ENCODE measurements at regions not wholly inside any gene's neighbourhood (a gene's known extent, or its start where the extent isn't known, plus 50 kb on each side); places are given as distances from the start of the nearest gene placed in this dataset.

DNA sequence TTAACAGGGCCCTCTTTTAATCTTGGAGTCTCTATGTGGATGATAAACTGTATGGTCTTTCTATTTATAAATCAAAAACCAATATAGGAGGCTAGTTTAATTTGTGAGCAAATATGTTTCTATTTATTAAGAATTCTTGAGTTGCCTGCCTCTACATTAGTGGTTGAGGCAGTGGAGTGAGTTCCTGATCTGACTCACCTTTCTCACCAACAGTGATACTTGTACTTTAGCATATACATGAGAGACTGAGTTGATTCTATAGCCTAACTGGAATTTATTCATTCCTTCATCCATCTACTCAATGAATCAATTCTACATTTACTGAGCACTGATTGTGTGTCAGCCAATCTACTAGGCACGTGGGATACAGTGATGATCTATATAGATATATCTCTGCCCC lies 126.9 kb downstream of the TRMT11 start:
- no peaks in the 10 kb centered on the region for H3K27me3 Mint-ChIP-seq
- no peaks in the 10 kb centered on the region for H3K36me3 Mint-ChIP-seq (ENCODE audit: low read depth)
- POLR2A ChIA-PET = no interaction called here
- CTCF ChIA-PET = no interaction called here
- TF ChIP-seq, protein P1, sequence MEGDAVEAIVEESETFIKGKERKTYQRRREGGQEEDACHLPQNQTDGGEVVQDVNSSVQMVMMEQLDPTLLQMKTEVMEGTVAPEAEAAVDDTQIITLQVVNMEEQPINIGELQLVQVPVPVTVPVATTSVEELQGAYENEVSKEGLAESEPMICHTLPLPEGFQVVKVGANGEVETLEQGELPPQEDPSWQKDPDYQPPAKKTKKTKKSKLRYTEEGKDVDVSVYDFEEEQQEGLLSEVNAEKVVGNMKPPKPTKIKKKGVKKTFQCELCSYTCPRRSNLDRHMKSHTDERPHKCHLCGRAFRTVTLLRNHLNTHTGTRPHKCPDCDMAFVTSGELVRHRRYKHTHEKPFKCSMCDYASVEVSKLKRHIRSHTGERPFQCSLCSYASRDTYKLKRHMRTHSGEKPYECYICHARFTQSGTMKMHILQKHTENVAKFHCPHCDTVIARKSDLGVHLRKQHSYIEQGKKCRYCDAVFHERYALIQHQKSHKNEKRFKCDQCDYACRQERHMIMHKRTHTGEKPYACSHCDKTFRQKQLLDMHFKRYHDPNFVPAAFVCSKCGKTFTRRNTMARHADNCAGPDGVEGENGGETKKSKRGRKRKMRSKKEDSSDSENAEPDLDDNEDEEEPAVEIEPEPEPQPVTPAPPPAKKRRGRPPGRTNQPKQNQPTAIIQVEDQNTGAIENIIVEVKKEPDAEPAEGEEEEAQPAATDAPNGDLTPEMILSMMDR (IDR thresholded peaks at IDR 0.05) = no peak
- H3K9me3 Mint-ChIP-seq = no peaks in the 10 kb centered on the region
- no peaks in the 10 kb centered on the region for H3K4me1 Mint-ChIP-seq
- DNase-seq (no peak), ATAC-seq (ENCODE audit: low read depth) (no peak)
- no peak overlapping the region for H3K4me3 Mint-ChIP-seq
- intact Hi-C loops (cut with micrococcal nuclease) = no loop called here
- H3K27ac Mint-ChIP-seq = no peak overlapping the region

DNA sequence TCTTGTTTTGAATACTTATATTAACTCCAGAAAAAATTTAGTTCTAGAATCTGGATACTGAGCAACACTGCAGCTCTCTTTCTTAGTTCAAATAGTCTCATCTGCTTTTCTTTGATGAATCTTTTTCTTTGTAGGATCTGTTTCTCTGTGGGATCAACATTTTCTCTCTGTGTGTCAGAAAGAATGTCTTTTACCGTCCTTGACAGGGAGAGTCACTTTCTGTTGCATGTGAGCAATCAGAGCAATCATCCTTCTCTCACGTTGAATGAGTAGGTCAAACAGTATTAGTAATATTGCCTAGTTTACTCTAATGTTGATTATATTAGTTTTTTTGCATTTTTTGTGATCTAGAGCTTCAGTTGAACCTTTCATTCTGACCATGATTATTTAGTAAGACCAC lies 130.9 kb downstream of the TRMT11 start:
- TF ChIP-seq, protein P1 (IDR thresholded peaks at IDR 0.05) = no peak
- H3K27me3 Mint-ChIP-seq = no peaks in the 10 kb centered on the region
- no peaks in the 10 kb centered on the region for H3K36me3 Mint-ChIP-seq (ENCODE audit: low read depth)
- DNase-seq (no peak), ATAC-seq (ENCODE audit: low read depth) (no peak)
- intact Hi-C loops (cut with micrococcal nuclease) = no loop called here
- H3K4me1 Mint-ChIP-seq = no peaks in the 10 kb centered on the region
- H3K4me3 Mint-ChIP-seq = no peak overlapping the region
- H3K27ac Mint-ChIP-seq = no peak overlapping the region
- CTCF ChIA-PET = no interaction called here
- POLR2A ChIA-PET = no interaction called here
- H3K9me3 Mint-ChIP-seq = no peaks in the 10 kb centered on the region

DNA sequence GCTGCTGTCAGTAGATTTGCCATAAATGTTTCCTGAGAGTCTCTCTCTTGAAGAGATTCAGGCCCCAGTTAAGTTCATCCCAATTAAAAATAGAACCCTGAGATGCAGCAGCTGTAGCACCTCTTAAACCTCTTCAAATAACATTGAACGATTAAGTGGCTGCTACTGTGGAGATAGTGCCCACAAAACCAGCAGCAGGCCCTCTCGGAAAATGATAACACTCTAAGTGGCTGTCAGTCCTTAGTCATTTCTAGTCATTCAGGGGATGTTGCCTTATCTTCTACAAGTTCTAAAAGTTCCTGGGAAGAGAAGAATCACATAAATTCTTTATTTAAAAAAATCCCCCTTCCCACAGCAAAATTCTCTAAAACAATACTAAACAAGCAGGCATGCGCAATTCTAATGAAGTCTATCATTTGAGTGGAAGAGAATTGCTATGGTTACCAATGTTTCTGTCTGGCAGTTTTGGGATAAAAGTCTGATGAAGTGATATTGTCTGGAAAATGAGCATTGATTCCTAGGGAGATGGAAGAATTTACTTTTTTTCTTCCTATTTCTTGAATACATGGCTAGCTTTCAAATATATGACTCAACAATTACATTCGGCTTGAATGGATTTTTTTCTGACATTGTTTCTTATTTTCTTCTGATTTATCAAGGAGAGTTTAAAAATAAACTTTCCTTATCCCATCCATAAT lies 131.9 kb downstream of the TRMT11 start:
- intact Hi-C loops (cut with micrococcal nuclease) = no loop called here
- POLR2A ChIA-PET = no interaction called here
- Mint-ChIP-seq H3K27ac (no peak overlapping the region), H3K9me3 (no peaks in the 10 kb centered on the region), H3K36me3 (ENCODE audit: low read depth) (no peaks in the 10 kb centered on the region), H3K4me3 (no peak overlapping the region), H3K4me1 (no peaks in the 10 kb centered on the region), H3K27me3 (no peaks in the 10 kb centered on the region)
- no peak for DNase-seq
- CTCF ChIA-PET = no interaction called here
- TF ChIP-seq, protein P1 (IDR thresholded peaks at IDR 0.05) = no peak
- ATAC-seq (ENCODE audit: low read depth) = no peak

DNA sequence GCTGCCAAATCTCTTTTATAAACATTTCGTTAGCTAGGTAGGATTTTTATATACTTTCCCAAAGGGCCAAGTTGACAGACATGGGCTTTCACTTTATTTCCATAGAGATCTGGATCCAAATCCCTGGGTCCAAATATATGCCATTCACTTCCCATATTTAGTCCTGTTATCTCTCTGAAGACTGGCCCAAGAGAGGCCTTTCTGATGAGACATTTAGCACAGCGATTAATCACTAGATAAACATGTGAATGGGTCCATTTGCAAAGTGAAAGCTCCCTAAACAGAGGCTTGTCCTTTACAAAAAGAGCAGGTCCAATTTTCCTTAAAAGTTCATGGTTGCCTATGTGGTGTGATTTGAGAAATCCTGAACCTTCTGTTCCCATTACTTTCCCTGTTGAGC lies 132.6 kb downstream of the TRMT11 start:
- POLR2A ChIA-PET = no interaction called here
- intact Hi-C loops (cut with micrococcal nuclease) = no loop called here
- Mint-ChIP-seq H3K27ac (no peak overlapping the region), H3K27me3 (no peaks in the 10 kb centered on the region), H3K4me1 (no peaks in the 10 kb centered on the region), H3K9me3 (no peaks in the 10 kb centered on the region), H3K36me3 (ENCODE audit: low read depth) (no peaks in the 10 kb centered on the region), H3K4me3 (no peak overlapping the region)
- TF ChIP-seq, protein P1 (IDR thresholded peaks at IDR 0.05) = no peak
- DNase-seq (no peak), ATAC-seq (ENCODE audit: low read depth) (no peak)
- CTCF ChIA-PET = no interaction called here

DNA sequence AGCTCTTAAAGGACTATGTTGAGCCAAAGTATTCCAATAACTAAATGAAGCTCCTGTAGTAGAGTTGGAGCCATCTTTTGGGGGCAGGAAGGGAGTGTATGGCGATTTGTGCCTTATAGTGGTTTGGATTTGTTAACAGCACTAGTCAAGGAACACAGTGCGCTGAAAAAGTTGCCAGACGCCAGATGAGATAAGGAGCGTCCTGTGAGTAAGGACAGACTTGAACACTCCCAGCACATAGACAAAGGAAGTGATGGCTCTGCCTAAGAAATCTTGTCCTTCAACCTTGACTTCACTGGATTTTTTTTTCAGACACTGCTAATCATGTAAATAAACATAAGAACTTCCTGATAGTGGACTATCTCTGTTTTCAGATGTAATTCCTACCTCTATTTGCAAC lies 136.9 kb downstream of the TRMT11 start:
- Mint-ChIP-seq H3K27ac (no peak overlapping the region), H3K36me3 (ENCODE audit: low read depth) (no peaks in the 10 kb centered on the region)

More for the DNA sequence above, 136.9 kb downstream of the TRMT11 start:
- ATAC-seq (ENCODE audit: low read depth) = no peak
- Mint-ChIP-seq H3K9me3 (no peaks in the 10 kb centered on the region), H3K27me3 (no peaks in the 10 kb centered on the region), H3K4me1 (no peaks in the 10 kb centered on the region), H3K4me3 (no peak overlapping the region)
- no peak for DNase-seq
- TF ChIP-seq, protein P1 (IDR thresholded peaks at IDR 0.05) = no peak
- ChIA-PET CTCF (no interaction called here), POLR2A (no interaction called here)
- intact Hi-C loops (cut with micrococcal nuclease) = no loop called here
